Lower leg skin (tissue), 3 donors: ENCODE measurements at regions not wholly inside any gene's neighbourhood (a gene's known extent, or its start where the extent isn't known, plus 50 kb on each side); places are given as distances from the start of the nearest gene placed in this dataset.

ENCODE experiments used
- CTCF ChIP-seq, 3 donors: fragments of 450-650 bp; IDR thresholded peaks; one replicate each; pipeline ENCODE4 v1.5.1; 2016; ENCODE audit warnings: antibody characterized with exemption in 3 of 3, mild to moderate bottlenecking in 3 of 3, moderate library complexity in 2 of 3
- POLR2A ChIP-seq, 2 donors: fragments of 450-650 bp; IDR thresholded peaks; one replicate each; pipeline ENCODE4 v1.6.1; 2016 to 2017; ENCODE audit warnings: antibody characterized with exemption in 2 of 2, mild to moderate bottlenecking in 1 of 2, moderate library complexity in 1 of 2

GRCh38 chr15:31484986-31485385 is 158.4 kb downstream of the KLF13 start:
- no peak for TF ChIP-seq CTCF (IDR thresholded peaks at IDR 0.05)
- no peak for TF ChIP-seq POLR2A (IDR thresholded peaks at IDR 0.05)
